ENCODE measurements at regions not wholly inside any gene's neighbourhood (a gene's known extent, or its start where the extent isn't known, plus 50 kb on each side); places are given as distances from the start of the nearest gene placed in this dataset.

- TF ChIP-seq CTCF (tag by site-specific recombination; IDR thresholded peaks at IDR 0.05), result no peak
- no peak for TF ChIP-seq ZNF239 (tag by site-specific recombination; IDR thresholded peaks at IDR 0.05)
- TF ChIP-seq ZNF473 (tag by site-specific recombination; IDR thresholded peaks at IDR 0.05), result no peak
- no peak for TF ChIP-seq YY1 (tag by site-specific recombination; IDR thresholded peaks at IDR 0.05)
- TF ChIP-seq WT1 (tag by site-specific recombination; IDR thresholded peaks at IDR 0.05), result no peak
- TF ChIP-seq ZNF214 (tag by site-specific recombination; IDR thresholded peaks at IDR 0.05; ENCODE audit: borderline replicate concordance), result no peak
- TF ChIP-seq ZFP41 (tag by site-specific recombination; IDR thresholded peaks at IDR 0.05; ENCODE audit: borderline replicate concordance), result no peak
- TF ChIP-seq, protein P1, sequence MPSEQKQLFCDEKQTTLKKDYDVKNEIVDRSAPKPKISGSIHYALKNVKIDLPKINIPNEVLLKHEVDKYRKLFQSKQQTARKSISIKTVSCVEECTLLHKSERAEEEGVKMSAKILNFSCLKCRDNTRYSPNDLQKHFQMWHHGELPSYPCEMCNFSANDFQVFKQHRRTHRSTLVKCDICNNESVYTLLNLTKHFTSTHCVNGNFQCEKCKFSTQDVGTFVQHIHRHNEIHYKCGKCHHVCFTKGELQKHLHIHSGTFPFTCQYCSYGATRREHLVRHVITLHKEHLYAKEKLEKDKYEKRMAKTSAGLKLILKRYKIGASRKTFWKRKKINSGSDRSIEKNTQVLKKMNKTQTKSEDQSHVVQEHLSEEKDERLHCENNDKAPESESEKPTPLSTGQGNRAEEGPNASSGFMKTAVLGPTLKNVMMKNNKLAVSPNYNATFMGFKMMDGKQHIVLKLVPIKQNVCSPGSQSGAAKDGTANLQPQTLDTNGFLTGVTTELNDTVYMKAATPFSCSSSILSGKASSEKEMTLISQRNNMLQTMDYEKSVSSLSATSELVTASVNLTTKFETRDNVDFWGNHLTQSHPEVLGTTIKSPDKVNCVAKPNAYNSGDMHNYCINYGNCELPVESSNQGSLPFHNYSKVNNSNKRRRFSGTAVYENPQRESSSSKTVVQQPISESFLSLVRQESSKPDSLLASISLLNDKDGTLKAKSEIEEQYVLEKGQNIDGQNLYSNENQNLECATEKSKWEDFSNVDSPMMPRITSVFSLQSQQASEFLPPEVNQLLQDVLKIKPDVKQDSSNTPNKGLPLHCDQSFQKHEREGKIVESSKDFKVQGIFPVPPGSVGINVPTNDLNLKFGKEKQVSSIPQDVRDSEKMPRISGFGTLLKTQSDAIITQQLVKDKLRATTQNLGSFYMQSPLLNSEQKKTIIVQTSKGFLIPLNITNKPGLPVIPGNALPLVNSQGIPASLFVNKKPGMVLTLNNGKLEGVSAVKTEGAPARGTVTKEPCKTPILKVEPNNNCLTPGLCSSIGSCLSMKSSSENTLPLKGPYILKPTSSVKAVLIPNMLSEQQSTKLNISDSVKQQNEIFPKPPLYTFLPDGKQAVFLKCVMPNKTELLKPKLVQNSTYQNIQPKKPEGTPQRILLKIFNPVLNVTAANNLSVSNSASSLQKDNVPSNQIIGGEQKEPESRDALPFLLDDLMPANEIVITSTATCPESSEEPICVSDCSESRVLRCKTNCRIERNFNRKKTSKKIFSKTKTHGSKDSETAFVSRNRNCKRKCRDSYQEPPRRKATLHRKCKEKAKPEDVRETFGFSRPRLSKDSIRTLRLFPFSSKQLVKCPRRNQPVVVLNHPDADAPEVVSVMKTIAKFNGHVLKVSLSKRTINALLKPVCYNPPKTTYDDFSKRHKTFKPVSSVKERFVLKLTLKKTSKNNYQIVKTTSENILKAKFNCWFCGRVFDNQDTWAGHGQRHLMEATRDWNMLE (tag by site-specific recombination; conservative IDR thresholded peaks at IDR 0.05; ENCODE audit: low read depth), result no peak
- TF ChIP-seq ZNF596 (tag by site-specific recombination; IDR thresholded peaks at IDR 0.05), result no peak
- TF ChIP-seq SP7 (tag by site-specific recombination; IDR thresholded peaks at IDR 0.05), result no peak
- TF ChIP-seq ZNF311 (tag by site-specific recombination; IDR thresholded peaks at IDR 0.05; ENCODE audit: borderline replicate concordance), result no peak
- TF ChIP-seq OSR2 (tag by site-specific recombination; IDR thresholded peaks at IDR 0.05), result no peak
- TF ChIP-seq ZBTB7A (tag by site-specific recombination; IDR thresholded peaks at IDR 0.05; ENCODE audit: low read depth), result no peak
Observed at GRCh38 chr9:4929917-4930316, 55.2 kb upstream of the JAK2 start.

Measured in HEK293 (cell line).